ENCODE measurements at regions not wholly inside any gene's neighbourhood (a gene's known extent, or its start where the extent isn't known, plus 50 kb on each side); places are given as distances from the start of the nearest gene placed in this dataset.

GRCh38 chr16:66133643-66134338 is 232.7 kb upstream of the CDH5 start:
- no peak for DNase-seq

- DNase-seq = no peak
These were observed 234.6 kb upstream of the CDH5 start for GRCh38 chr16:66131895-66132294.

- no peak for DNase-seq
These were observed 235.2 kb upstream of the CDH5 start for GRCh38 chr16:66131156-66131807.

- no peak for DNase-seq
These were observed 236.1 kb upstream of the CDH5 start for GRCh38 chr16:66130296-66130905.

GRCh38 chr16:66129196-66129595 is 237.3 kb upstream of the CDH5 start:
- no peak for DNase-seq

GRCh38 chr16:66128371-66128770 is 238.1 kb upstream of the CDH5 start:
- no peak for DNase-seq

- no peak for DNase-seq
These were observed 238.8 kb upstream of the CDH5 start for GRCh38 chr16:66127459-66128370.

- no peak for DNase-seq
These were observed 245.0 kb upstream of the CDH5 start for GRCh38 chr16:66121466-66121865.

GRCh38 chr16:66120656-66121055 is 245.8 kb upstream of the CDH5 start:
- DNase-seq = no peak

- no peak for DNase-seq
These were observed 250.1 kb upstream of the CDH5 start for GRCh38 chr16:66116163-66117002.

- DNase-seq = no peak
These were observed 251.1 kb upstream of the CDH5 start for GRCh38 chr16:66115373-66115772.

GRCh38 chr16:66113223-66113622 is 253.3 kb upstream of the CDH5 start:
- no peak for DNase-seq

GRCh38 chr16:66109677-66110076 is 256.8 kb upstream of the CDH5 start:
- DNase-seq = no peak

GRCh38 chr16:66107661-66108060 is 258.8 kb upstream of the CDH5 start:
- no peak for DNase-seq

- no peak for DNase-seq
These were observed 263.3 kb upstream of the CDH5 start for GRCh38 chr16:66103211-66103610.

- no peak for DNase-seq
These were observed 267.2 kb upstream of the CDH5 start for GRCh38 chr16:66099306-66099705.

- no peak for DNase-seq
These were observed 268.7 kb upstream of the CDH5 start for GRCh38 chr16:66097751-66098150.

- no peak for DNase-seq
These were observed 270.8 kb upstream of the CDH5 start for GRCh38 chr16:66095676-66096075.

GRCh38 chr16:66093191-66093590 is 273.3 kb upstream of the CDH5 start:
- DNase-seq = no peak

- no peak for DNase-seq
These were observed 275.0 kb upstream of the CDH5 start for GRCh38 chr16:66091471-66091891.

- no peak for DNase-seq
These were observed 277.8 kb upstream of the CDH5 start for GRCh38 chr16:66088681-66089080.

- DNase-seq = no peak
These were observed 279.2 kb upstream of the CDH5 start for GRCh38 chr16:66087308-66087707.

Measured in activated naive CD4-positive, alpha-beta T cell (primary cell).